Breast epithelium (tissue), 3 donors: ENCODE measurements at regions not wholly inside any gene's neighbourhood (a gene's known extent, or its start where the extent isn't known, plus 50 kb on each side); places are given as distances from the start of the nearest gene placed in this dataset.

ENCODE experiments used
- CTCF ChIP-seq, 3 donors: fragments of 450-650 bp; IDR thresholded peaks; one replicate each; pipeline ENCODE4 v1.5.1; 2016 to 2017; ENCODE audit warnings: antibody characterized with exemption in 3 of 3, mild to moderate bottlenecking in 3 of 3, moderate library complexity in 3 of 3
- POLR2AphosphoS5 ChIP-seq, 3 donors: sonication (generic); formaldehyde crosslinking; IDR thresholded peaks; one replicate each; pipeline ENCODE4 v1.6.1; 2017; ENCODE audit warnings: antibody characterized with exemption in 3 of 3

- TF ChIP-seq CTCF (IDR thresholded peaks at IDR 0.05) (no peak), POLR2AphosphoS5 (IDR thresholded peaks at IDR 0.05) (no peak)
These were observed 59.2 kb upstream of the IL12A start for GRCh38 chr3:159929171-159930141.
